D721Med (cell line): ENCODE measurements at regions not wholly inside any gene's neighbourhood (a gene's known extent, or its start where the extent isn't known, plus 50 kb on each side); places are given as distances from the start of the nearest gene placed in this dataset.

Source experiments
- DNase-seq: peaks from one replicate; pipeline ENCODE4 v3.0.0; 2011; ENCODE audit warnings: low spot score; ENCODE audit not compliant: insufficient read length
- FAIRE-seq: peaks from 2 replicates; lab custom pipeline; 2011; peaks lifted over from hg19 to GRCh38; lab: Jason Lieb, UNC
- TF ChIP-seq, protein P1 (sequence below): IDR thresholded peaks from 2 replicates; pipeline ENCODE4 v1.5.1; 2012; ENCODE audit warnings: mild to moderate bottlenecking, control low read depth; ENCODE audit not compliant: insufficient read depth; ENCODE audit errors: missing control alignments

DNA sequence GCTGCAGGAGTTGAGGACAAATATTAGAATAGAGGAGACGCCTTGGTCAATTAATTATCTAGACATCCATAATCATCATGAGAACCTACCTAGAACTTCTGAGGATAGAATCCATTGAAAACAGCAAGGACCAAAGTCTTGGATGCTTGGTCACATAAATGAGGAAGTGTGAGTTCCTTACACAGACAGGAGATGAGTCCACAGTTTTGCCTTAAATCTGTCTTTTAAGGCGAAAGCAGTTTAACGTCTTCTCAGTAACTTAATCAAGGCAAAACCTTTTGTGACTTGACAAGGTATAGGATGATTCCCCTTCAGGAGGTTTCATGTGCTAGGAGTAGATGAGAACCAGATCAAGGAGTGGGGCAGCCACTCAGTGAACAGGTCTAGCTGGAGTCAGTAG is 1783.2 kb upstream of the CELF4 start:
- TF ChIP-seq, protein P1, sequence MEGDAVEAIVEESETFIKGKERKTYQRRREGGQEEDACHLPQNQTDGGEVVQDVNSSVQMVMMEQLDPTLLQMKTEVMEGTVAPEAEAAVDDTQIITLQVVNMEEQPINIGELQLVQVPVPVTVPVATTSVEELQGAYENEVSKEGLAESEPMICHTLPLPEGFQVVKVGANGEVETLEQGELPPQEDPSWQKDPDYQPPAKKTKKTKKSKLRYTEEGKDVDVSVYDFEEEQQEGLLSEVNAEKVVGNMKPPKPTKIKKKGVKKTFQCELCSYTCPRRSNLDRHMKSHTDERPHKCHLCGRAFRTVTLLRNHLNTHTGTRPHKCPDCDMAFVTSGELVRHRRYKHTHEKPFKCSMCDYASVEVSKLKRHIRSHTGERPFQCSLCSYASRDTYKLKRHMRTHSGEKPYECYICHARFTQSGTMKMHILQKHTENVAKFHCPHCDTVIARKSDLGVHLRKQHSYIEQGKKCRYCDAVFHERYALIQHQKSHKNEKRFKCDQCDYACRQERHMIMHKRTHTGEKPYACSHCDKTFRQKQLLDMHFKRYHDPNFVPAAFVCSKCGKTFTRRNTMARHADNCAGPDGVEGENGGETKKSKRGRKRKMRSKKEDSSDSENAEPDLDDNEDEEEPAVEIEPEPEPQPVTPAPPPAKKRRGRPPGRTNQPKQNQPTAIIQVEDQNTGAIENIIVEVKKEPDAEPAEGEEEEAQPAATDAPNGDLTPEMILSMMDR = no peak
- DNase-seq (no peak), FAIRE-seq (peak; percentile 11)

DNA sequence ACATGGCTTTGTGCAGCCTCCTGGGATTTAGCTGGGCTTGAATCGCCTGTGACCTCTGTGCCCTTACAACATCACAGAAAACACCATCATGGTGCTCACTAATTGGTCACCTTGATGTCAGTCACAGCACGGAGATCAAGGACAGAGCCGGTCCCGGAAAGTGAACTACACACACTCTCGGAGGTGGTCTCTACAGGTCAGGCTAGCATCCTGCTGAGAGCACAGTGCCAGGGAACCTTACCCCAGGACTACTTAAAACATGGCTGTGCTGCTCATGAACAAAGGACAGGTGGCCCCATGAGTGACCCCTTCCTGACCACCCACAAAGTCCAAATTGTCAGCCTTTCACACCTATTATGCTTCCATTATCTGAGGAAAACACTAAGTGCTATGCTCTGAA is 1782.1 kb upstream of the CELF4 start:
- TF ChIP-seq, protein P1 = no peak
- DNase-seq = no peak
- FAIRE-seq = no peak

DNA sequence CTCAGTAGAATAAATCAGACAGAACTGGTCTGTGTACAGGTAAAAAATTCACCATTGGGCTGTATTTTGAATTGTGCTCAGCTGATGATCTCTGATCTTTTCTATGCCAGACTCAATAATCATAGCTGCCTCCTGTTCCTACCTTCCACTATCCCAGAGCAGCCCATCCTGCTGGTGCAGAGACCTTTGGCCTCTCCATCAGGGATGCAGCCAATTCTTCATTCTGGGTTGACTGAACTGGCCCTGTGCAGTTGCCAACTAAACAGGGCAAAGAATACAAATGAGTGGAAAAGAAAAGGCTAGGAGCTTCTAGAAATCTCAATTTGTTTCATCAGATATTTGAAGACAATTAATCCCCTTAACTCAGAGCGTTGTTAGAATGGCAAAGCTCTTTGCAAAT is 1781.3 kb upstream of the CELF4 start:
- DNase-seq (no peak), FAIRE-seq (no peak)
- TF ChIP-seq, protein P1 = no peak

DNA sequence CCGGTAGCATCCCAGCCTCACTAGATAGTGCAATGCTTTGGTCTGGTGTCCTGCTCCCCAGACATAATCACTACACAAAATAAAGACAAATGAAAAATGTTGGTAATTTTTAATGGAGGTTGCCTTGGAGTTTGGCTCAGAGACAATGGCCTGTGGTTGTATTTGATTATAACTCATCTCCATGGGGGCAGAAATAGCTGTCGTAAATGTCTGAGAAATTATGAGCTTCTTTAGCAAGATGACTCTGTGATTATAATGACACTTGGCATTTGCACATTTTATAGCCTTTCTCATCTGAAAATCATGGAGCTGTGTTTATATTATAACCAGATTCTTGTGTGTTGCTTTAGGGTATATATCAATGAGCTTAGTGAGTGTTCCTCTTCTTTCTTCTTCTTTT is 1779.7 kb upstream of the CELF4 start:
- DNase-seq = no peak
- TF ChIP-seq, protein P1 = no peak
- FAIRE-seq = no peak

DNA sequence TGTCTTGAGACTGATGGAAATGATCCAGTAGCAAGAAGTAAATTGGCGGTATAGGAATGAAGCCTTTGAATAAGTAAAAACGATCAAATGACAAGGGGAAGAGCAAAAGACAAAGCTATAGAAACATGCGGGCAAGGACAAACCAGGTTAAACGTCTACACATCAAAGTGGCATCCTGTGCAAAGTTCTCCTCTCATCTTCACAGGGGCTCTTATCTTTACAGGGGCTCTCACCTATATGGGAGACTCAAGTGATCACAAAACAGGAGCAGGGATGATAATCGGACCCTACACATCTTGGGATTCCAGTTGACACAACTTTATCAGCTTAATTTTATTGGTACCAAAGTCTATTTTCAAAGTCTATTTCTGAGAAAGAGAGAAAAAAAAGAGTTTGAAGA is 1778.9 kb upstream of the CELF4 start:
- TF ChIP-seq, protein P1 = no peak
- FAIRE-seq = no peak
- no peak for DNase-seq

DNA sequence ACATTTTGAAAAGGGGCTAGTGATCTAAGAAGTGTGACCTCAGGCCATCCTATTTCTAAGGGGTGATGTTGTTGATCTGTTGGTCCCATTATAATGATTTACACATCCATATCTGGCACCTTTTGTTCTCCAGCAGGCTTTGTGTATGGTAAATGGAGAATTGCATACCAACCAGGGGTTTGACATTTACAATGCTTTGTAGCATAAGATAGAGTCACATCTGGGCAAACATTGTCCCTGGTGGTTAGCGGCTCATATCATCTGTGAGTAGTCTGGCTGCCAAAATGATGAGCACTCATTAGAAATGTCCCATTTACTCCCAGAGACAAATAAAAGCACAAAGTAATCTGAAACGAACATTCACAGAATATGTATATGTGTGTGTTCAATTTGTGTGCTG is 1775.5 kb upstream of the CELF4 start:
- TF ChIP-seq, protein P1 = no peak
- FAIRE-seq = no peak
- no peak for DNase-seq

DNA sequence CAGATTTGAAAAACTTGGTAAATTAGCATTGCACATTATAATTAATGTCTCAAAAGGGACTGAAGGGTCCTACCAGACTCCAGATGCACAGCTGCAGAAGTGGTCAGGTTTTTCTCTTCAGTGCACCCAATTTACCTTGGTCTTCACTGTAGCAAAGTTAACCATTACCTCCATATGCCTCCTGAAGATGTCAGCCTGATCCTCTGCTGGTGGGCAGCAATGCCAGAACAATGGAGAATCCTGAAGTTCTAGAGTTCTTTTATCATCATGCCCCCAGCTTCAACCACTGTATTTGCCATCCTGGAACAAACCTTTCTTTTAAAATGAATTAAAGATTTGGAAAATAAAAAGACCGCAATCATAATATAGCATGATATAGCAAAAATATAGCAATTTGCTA is 1774.8 kb upstream of the CELF4 start:
- no peak for DNase-seq
- TF ChIP-seq, protein P1 = no peak
- no peak for FAIRE-seq
